Ovary (tissue), 7 donors: ENCODE measurements at regions not wholly inside any gene's neighbourhood (a gene's known extent, or its start where the extent isn't known, plus 50 kb on each side); places are given as distances from the start of the nearest gene placed in this dataset.

Experiments used
- DNase-seq, 5 donors: peaks; one replicate each; pipeline ENCODE4 v3.0.0-alpha.2; 2019 to 2020
- H3K27ac ChIP-seq, 2 donors: fragments of 200-600 bp; one replicate each; pipeline versions ENCODE4 v1.5.1 to v1.8.0; 2019 to 2022
- H3K27me3 ChIP-seq: fragments of 200-600 bp; one replicate; pipeline ENCODE4 v1.8.0; 2022
- H3K36me3 ChIP-seq: fragments of 200-600 bp; sonication (generic); one replicate; pipeline ENCODE4 v1.5.1; 2019
- H3K4me1 ChIP-seq: one replicate; pipeline ENCODE4 v1.8.1; 2013; ENCODE audit warnings: mild to moderate bottlenecking, moderate library complexity; ENCODE audit not compliant: insufficient read depth
- H3K4me3 ChIP-seq: fragments of 200-600 bp; sonication (generic); one replicate; pipeline ENCODE4 v1.5.1; 2017
- H3K9me3 ChIP-seq, 2 donors: fragments of 200-600 bp in 1 of 2; sonication (generic) in 1 of 2; one replicate each; pipeline versions ENCODE4 v1.5.1 to v1.8.1; 2013 to 2019; ENCODE audit warnings: mild to moderate bottlenecking in 1 of 2, moderate library complexity in 1 of 2
- EP300 ChIP-seq: sonication (generic); formaldehyde crosslinking; IDR thresholded peaks from one replicate; pipeline ENCODE4 v1.6.1; 2017; ENCODE audit warnings: antibody characterized with exemption
- POLR2A ChIP-seq: fragments of 450-650 bp; IDR thresholded peaks from one replicate; pipeline ENCODE4 v1.6.1; 2017; ENCODE audit warnings: antibody characterized with exemption, mild to moderate bottlenecking, moderate library complexity
- WGBS, 3 donors: extraction: QIAGEN DNeasy Blood & Tissue Kit in 1 of 3; methylation state at CpG; one replicate each; pipeline versions ENCODE4 v1.1.5 to v1.1.7; 2013 to 2017; 5-methylcytosine and 5-hydroxymethylcytosine counted together
- intact Hi-C, 4 donors: fragments of 100-400 bp; cut with DNase I; formaldehyde crosslinking; loops; one replicate each; pipeline versions ENCODE4 v1.11.0 to v1.15.1; 2022 to 2023
- TF ChIP-seq, protein P1 (sequence below), 3 donors: fragments of 450-650 bp in 2 of 3; fragments of 200-600 bp in 1 of 3; IDR thresholded peaks; one replicate each; pipeline versions ENCODE4 v1.5.1 to v1.8.0; 2016 to 2022; ENCODE audit warnings: antibody characterized with exemption in 3 of 3, mild to moderate bottlenecking in 1 of 3
- donor health status: DM: no; HTN: no; CAD: no; lungs with moderate emphysema.
- donor health status: DM: no; HTN: no; CAD: no.
- donor health status: Bipolar disorder and iron deficiency.
- donor health status: DM: no; HTN: no; CAD: no.
- donor health status: DM: yes; HTN: yes; CAD: no.

DNA sequence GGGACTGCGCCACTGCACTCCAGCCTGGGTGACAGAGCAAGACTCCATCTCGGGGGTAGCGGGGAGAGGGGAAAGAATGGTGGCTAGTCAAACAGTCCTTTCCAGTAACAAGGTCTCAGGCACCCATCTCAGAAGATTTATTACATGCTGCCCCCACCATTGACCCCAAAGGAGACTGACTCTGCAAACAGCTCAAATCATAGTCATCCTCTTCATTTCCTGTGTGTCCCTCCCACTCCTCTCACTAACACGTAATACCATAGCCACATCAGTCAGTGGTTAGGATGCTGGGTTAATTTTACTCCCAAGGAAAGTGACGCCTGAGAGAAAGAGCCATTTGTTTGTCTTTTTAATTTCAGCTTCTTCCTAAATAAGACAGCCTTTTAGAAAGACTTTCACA is 56.6 kb upstream of the BET1 start:
- WGBS, 3 donors: 62 to 69% (median 69%) methylated on average over 5 of the region's 5 CpGs
- intact Hi-C loops: no loop called here
- Histone ChIP-seq H3K4me3 (no peak overlapping the region), H3K4me1 (no peaks in the 10 kb centered on the region), H3K36me3 (no peaks in the 10 kb centered on the region), H3K9me3 (no peaks in the 10 kb centered on the region), H3K27me3 (no peaks in the 10 kb centered on the region), H3K27ac (no peak overlapping the region)
- no peak for DNase-seq
- TF ChIP-seq EP300 (no peak), POLR2A (no peak)
- TF ChIP-seq, protein P1, sequence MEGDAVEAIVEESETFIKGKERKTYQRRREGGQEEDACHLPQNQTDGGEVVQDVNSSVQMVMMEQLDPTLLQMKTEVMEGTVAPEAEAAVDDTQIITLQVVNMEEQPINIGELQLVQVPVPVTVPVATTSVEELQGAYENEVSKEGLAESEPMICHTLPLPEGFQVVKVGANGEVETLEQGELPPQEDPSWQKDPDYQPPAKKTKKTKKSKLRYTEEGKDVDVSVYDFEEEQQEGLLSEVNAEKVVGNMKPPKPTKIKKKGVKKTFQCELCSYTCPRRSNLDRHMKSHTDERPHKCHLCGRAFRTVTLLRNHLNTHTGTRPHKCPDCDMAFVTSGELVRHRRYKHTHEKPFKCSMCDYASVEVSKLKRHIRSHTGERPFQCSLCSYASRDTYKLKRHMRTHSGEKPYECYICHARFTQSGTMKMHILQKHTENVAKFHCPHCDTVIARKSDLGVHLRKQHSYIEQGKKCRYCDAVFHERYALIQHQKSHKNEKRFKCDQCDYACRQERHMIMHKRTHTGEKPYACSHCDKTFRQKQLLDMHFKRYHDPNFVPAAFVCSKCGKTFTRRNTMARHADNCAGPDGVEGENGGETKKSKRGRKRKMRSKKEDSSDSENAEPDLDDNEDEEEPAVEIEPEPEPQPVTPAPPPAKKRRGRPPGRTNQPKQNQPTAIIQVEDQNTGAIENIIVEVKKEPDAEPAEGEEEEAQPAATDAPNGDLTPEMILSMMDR (IDR thresholded peaks at IDR 0.05): no peak

DNA sequence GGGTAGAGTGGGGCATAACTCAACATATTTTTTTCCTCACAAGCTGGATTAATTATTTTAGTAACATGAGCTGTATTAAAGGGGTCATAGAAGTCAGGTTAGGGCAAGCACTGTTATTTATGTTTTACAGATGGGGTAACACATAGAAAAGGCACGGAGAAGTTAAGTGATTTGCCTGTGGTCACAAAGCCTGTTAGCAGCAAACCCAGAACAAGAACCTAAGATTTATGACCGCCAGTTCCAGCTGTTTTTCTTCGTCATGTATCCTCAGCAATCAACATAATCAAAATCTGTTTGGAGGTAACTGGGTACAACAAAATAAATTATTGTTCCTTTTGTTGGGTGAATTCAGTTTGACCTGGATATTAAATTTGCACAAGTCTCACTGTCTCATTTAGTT is 57.2 kb upstream of the BET1 start:
- Histone ChIP-seq H3K9me3 (no peaks in the 10 kb centered on the region), H3K4me3 (no peak overlapping the region), H3K27me3 (no peaks in the 10 kb centered on the region), H3K36me3 (no peaks in the 10 kb centered on the region), H3K4me1 (no peaks in the 10 kb centered on the region), H3K27ac (no peak overlapping the region)
- intact Hi-C loops: no loop called here
- no peak for DNase-seq
- 71 to 77% (median 73%) methylated on average over 3 of the region's 3 CpGs for WGBS, 3 donors
- TF ChIP-seq, protein P1 (IDR thresholded peaks at IDR 0.05): no peak
- TF ChIP-seq EP300 (no peak), POLR2A (no peak)

DNA sequence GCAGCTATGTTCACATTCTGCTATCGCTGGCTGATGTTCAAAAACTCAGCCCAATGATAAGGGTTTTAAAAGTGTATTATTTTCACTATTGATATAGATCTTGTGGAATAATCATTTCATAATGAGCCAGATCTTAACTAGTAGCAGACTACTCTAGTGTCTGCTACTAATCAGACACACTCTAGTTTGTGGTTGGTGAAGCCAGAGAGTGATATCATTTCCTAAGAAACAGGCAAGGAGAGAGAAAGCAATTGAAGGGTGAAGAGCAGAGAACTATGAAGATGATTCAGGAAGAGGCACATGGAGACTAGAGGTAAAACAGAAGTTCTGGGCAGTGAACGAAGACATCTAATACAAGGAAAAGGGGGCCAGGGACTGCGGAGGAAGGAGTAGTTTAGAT is 58.2 kb upstream of the BET1 start:
- no peaks in the 10 kb centered on the region for H3K4me1 ChIP-seq
- no peak overlapping the region for H3K27ac ChIP-seq
- WGBS, 3 donors: 59 to 91% (median 90%) methylated on average over 3 of the region's 3 CpGs
- no peak for DNase-seq
- TF ChIP-seq POLR2A: no peak
- TF ChIP-seq, protein P1 (IDR thresholded peaks at IDR 0.05): no peak
- TF ChIP-seq EP300: no peak
- no peaks in the 10 kb centered on the region for H3K9me3 ChIP-seq
- no peaks in the 10 kb centered on the region for H3K36me3 ChIP-seq
- no peaks in the 10 kb centered on the region for H3K27me3 ChIP-seq
- intact Hi-C loops: no loop called here
- no peak overlapping the region for H3K4me3 ChIP-seq

DNA sequence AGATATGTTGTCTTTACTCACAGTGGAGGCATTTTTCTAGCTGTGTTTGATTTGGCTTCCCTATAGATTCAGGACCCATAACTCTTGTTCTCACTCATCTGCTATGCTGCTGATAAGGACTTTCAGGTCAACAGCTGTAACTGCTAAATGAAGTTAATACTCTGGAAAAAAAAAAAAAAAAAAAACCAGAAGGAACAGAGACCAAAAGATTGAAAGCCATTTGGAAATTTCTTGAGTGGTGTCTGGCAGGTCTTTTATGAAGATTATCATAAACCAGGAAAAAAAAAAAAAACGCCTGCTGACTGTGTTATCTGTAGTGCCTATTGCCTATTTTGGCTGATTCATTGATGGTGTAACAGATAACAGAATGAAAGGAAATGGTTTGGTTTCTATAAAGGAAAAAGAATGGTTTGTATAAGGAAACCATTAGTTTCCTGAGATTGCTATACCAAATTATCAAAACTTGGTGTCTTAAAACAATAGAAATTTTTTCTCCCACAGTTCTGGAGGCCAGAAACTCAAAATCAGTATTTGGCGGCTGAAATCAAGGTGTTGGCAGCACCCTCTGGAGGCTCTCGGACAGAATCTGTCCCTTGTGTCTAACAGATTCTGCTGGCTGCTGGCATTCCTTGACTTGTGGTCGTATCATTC is 60.5 kb upstream of the BET1 start:
- Histone ChIP-seq H3K36me3 (no peaks in the 10 kb centered on the region), H3K4me3 (no peak overlapping the region), H3K4me1 (no peaks in the 10 kb centered on the region), H3K27me3 (no peaks in the 10 kb centered on the region), H3K9me3 (no peaks in the 10 kb centered on the region), H3K27ac (no peak overlapping the region)
- 47 to 71% (median 68%) methylated on average over 4 of the region's 4 CpGs for WGBS, 3 donors
- intact Hi-C loops: no loop called here
- DNase-seq: no peak
- TF ChIP-seq EP300: no peak
- TF ChIP-seq, protein P1 (IDR thresholded peaks at IDR 0.05): no peak
- no peak for TF ChIP-seq POLR2A
